SJSA1 (cell line): ENCODE measurements at regions not wholly inside any gene's neighbourhood (a gene's known extent, or its start where the extent isn't known, plus 50 kb on each side); places are given as distances from the start of the nearest gene placed in this dataset.

Source experiments
- DNase-seq, 2 experiments: peaks; one replicate each; pipeline ENCODE4 v3.0.0-alpha.2; 2015 to 2020; ENCODE audit warnings: low spot score in 2 of 2, low read depth in 1 of 2
- H3K27ac ChIP-seq: fragments of 250-450 bp; sonication (Bioruptor Pico); 2 replicates; pipeline ENCODE4 v1.5.1; 2020; ENCODE audit warnings: mild to moderate bottlenecking, moderate library complexity
- H3K27me3 ChIP-seq: fragments of 250-450 bp; sonication (Bioruptor Pico); replicated peaks from 2 replicates; pipeline ENCODE4 v1.5.1; 2020; ENCODE audit warnings: mild to moderate bottlenecking, moderate library complexity
- H3K36me3 ChIP-seq: fragments of 250-450 bp; sonication (Bioruptor Pico); 2 replicates; pipeline ENCODE4 v1.5.1; 2020; ENCODE audit warnings: mild to moderate bottlenecking
- H3K4me1 ChIP-seq: fragments of 250-450 bp; sonication (Bioruptor Pico); replicated peaks from 2 replicates; pipeline ENCODE4 v1.6.1; 2021; ENCODE audit warnings: mild to moderate bottlenecking
- H3K4me3 ChIP-seq: fragments of 250-450 bp; sonication (Bioruptor Pico); 2 replicates; pipeline ENCODE4 v1.5.1; 2020; ENCODE audit warnings: mild to moderate bottlenecking
- H3K9me3 ChIP-seq: fragments of 250-450 bp; sonication (Bioruptor Pico); replicated peaks from 2 replicates; pipeline ENCODE4 v1.5.1; 2020; ENCODE audit warnings: mild to moderate bottlenecking

DNA sequence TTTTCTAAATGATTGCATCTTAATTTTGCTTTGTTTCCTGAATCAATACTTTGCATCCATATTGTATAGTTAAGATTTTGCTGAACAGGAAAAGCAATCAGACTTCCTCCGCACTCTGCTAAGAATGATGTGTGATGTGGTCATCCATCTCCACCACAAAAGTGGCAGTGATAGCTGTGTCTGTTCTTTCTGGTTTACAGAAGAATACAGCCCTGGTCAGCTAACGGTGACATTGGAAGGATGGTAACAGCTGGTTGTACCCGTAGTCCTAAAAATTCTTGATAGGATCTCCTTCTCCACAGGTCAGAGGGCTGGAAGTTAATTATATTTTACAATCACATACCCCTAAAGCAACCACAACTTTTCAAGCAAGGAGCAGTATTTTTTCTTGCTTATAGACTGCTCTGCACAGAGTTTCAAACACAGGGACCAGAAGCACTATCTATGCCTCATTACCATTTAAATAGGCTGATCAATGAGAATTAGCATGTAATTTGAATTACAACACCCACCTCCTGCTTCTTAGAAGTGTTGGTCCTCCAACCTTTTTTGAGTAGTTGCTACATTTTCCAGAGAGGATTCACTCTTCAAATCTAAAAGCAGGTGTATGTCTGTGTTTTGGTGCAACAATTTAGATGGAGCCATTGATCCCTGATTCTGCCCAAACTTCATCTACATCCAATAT, 1191.9 kb upstream of the NUDT12 start:
- H3K27ac ChIP-seq: no peak overlapping the region
- H3K4me1 ChIP-seq: no peaks in the 10 kb centered on the region
- no peaks in the 10 kb centered on the region for H3K36me3 ChIP-seq
- H3K4me3 ChIP-seq: no peak overlapping the region
- H3K27me3 ChIP-seq: no peaks in the 10 kb centered on the region
- no peak for DNase-seq
- H3K9me3 ChIP-seq: no peaks in the 10 kb centered on the region

DNA sequence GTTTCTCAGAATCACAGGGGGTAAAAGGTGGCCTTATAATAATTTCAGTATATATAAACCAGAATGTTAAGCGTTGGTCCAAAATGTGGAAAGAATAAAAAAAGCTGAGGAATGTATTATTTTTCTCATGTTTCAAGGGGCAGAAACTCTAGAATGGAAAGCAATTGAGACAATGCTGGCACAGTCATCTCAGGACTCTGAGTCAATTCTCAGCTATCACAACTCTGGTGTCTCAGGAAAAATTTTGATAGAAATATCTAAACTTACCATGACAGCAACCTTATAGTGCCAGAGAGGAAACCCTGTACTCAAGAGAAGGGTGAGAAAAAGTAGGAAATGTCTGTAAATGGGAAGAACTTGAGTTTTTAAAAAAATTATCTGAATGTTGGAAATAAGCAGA, 1189.4 kb upstream of the NUDT12 start:
- H3K9me3 ChIP-seq: no peaks in the 10 kb centered on the region
- H3K27me3 ChIP-seq: no peaks in the 10 kb centered on the region
- DNase-seq: no peak
- H3K27ac ChIP-seq: no peak overlapping the region
- no peak overlapping the region for H3K4me3 ChIP-seq
- H3K4me1 ChIP-seq: no peaks in the 10 kb centered on the region
- H3K36me3 ChIP-seq: no peaks in the 10 kb centered on the region

DNA sequence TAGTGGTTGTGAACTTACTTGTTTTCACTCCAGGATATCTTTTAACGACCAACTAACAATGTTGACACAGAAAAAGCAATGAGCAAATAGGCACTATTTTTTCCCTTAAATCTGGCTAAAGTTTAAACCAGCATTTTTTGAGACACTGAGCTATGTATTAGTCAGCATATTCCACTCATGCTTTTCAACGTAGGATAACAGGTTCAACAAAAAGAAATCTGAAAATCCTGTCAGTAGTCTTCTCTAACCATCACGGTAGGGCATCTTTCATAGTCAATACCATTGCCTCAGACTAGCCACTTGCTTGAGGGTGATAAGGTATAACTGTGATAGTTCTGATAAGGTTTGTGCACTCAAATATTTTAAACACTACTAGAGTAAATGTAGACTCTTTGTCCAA, 1177.3 kb upstream of the NUDT12 start:
- Histone ChIP-seq H3K27me3 (no peaks in the 10 kb centered on the region), H3K4me1 (no peaks in the 10 kb centered on the region), H3K4me3 (no peak overlapping the region), H3K27ac (no peak overlapping the region), H3K9me3 (peaks cover 12% of the 10 kb centered on the region; the same call in 1 of the 2 replicates), H3K36me3 (no peaks in the 10 kb centered on the region)
- no peak for DNase-seq

DNA sequence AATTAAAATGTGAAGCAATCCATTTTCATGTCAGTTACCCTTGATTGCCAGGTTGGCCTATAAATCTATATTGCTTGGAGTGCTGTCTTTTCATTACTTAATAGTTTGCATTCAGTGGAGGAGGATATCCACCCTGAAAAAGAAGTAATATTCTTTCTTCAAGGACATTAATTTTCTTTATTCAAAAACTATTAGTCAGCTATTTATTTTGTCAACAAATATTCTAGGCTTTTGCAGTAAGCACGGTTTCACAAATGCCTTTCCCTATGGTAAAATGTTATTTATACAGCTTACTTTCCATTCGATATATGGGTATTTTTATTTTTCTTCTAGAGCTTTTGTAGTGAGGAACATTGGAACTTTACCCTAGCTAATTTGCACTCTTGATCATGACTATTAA, 1176.9 kb upstream of the NUDT12 start:
- H3K27ac ChIP-seq: no peak overlapping the region
- peaks cover 8% of the 10 kb centered on the region; the same call in 1 of the 2 replicates for H3K9me3 ChIP-seq
- no peak for DNase-seq
- no peaks in the 10 kb centered on the region for H3K4me1 ChIP-seq
- no peak overlapping the region for H3K4me3 ChIP-seq
- H3K27me3 ChIP-seq: no peaks in the 10 kb centered on the region
- H3K36me3 ChIP-seq: no peaks in the 10 kb centered on the region

DNA sequence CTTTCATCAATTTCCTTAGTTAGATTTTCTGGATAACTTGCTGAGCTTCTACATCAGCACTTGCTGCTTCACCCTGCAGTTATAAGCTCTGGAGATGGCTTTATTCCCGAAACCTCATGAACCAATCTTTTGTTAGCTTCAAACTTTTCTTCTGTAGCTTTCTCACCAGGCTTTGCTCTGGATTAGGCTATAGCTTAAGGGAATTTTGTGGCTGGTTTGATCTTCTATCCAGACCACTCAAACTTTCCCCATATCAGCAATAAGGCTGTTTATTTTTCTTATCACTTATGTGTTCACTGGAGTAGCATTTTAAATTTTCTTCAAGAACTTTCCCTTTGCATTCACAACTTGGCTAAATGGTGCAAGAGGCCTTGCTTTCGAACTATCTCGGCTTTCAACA, 1173.5 kb upstream of the NUDT12 start:
- Histone ChIP-seq H3K27me3 (no peaks in the 10 kb centered on the region), H3K9me3 (no peaks in the 10 kb centered on the region; the same call in 1 of the 2 replicates), H3K4me1 (no peaks in the 10 kb centered on the region), H3K4me3 (no peak overlapping the region), H3K27ac (no peak overlapping the region), H3K36me3 (no peaks in the 10 kb centered on the region)
- no peak for DNase-seq

DNA sequence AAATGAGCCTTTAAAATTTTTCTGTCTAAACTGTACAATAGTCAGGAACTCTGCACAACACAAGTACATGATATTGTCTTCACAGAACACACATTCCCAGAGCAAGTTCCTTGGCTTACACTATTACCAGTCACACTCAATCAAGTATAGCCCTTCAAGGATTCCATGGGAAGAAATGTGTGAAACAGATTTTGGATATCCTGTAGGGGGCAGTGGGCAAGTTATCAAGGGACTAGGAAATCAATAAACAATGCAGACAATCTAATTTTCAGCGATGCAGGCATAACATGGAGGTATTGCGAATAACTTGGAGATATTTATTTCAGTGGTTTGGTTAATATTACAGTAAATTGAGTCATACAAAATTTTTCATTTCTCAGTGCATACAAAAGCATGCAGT, 1171.5 kb upstream of the NUDT12 start:
- no peaks in the 10 kb centered on the region for H3K27me3 ChIP-seq
- no peaks in the 10 kb centered on the region for H3K4me1 ChIP-seq
- no peak for DNase-seq
- H3K36me3 ChIP-seq: no peaks in the 10 kb centered on the region
- no peaks in the 10 kb centered on the region; the same call in 1 of the 2 replicates for H3K9me3 ChIP-seq
- H3K27ac ChIP-seq: no peak overlapping the region
- H3K4me3 ChIP-seq: no peak overlapping the region

DNA sequence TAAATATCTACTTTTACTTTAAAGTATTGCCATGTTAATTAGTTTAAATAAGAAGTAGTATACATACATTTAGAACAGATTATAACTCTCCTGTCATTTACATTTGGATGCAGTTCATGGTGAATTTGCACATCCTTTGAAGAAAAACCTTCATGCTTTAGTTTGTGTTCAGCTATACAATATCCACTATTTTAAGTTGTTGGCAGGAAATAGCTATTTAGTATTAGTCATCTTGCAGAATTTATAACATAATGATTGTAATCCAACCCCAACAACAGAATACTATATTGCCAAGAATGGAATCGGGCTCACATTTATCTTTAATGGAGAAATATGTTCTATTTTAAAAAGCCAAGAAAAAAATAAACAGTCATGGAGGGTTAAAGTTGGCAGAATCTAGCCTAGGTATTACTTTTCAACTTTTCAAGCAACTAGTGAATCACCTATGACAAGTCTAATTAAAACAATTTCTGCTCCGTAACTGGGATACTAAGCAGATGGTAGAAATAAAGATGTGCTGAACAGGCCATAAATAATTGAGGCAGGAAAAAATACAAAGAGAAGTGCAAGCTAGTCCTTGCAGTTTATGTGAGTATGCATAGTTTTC, 1170.6 kb upstream of the NUDT12 start:
- no peaks in the 10 kb centered on the region; the same call in 1 of the 2 replicates for H3K9me3 ChIP-seq
- no peaks in the 10 kb centered on the region for H3K27me3 ChIP-seq
- DNase-seq: no peak
- no peaks in the 10 kb centered on the region for H3K36me3 ChIP-seq
- no peak overlapping the region for H3K4me3 ChIP-seq
- no peaks in the 10 kb centered on the region for H3K4me1 ChIP-seq
- no peak overlapping the region for H3K27ac ChIP-seq

DNA sequence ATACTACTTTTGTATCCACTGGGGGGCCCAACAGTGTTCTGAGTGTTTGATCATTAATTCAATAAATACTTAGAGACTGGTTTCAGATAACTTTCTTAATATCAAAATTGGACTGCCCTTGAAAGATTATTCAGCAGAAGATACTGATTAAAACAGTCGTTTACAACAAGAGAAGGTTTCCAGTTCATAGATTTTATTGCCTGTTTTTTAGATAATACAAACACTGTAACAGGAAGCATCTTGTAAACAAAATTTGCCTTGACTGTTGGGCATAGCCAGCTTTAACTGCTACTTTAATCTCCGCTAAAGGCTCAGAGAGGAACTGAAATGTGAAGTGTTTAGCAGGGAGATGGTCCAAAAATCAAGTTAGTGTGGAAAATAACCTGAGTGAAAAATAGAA, 1168.7 kb upstream of the NUDT12 start:
- no peaks in the 10 kb centered on the region for H3K36me3 ChIP-seq
- DNase-seq: no peak

DNA sequence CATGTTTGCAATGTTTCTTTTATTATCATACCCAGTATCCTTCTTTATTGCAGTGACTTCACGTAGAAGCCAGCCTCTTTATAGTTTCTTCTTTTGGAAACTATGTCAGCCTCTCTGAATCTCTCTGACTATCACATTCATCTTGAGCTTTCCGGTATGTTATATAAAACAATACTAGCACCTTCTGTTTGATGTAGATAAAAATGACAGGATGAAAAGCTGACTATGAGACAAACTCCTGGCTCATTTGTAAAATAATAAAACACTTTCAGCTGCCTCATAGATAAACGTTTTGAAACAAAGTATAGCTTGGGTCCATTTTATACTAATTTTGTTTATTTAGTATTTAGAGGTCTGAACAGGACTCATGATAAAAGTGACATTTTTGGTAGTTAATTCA, 1145.4 kb upstream of the NUDT12 start:
- Histone ChIP-seq H3K36me3 (no peaks in the 10 kb centered on the region), H3K4me1 (no peaks in the 10 kb centered on the region), H3K4me3 (no peak overlapping the region), H3K27me3 (no peaks in the 10 kb centered on the region), H3K27ac (no peak overlapping the region), H3K9me3 (peaks cover 12% of the 10 kb centered on the region)
- DNase-seq: no peak

More for the DNA sequence above, 1168.7 kb upstream of the NUDT12 start:
- Histone ChIP-seq H3K4me3 (no peak overlapping the region), H3K27ac (no peak overlapping the region), H3K27me3 (no peaks in the 10 kb centered on the region), H3K4me1 (no peaks in the 10 kb centered on the region), H3K9me3 (no peaks in the 10 kb centered on the region; the same call in 1 of the 2 replicates)

DNA sequence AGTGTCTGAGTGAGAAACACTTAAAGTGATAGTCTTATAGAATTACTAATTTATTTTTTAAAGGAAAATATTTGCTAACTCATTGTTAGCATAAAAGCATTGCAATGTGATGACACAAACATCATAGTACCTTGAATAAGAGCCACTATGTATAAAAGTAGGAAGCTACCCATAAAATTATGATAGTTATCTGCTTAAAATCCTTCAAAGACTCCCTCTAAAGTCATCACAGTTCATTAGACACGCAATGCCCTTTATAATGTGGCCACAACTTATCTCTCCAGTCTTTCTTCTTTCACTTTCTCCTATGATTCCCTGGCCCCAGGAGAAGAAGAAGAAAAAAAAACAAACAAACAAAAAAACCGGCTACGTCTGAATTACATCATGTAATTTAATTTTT, 1144.0 kb upstream of the NUDT12 start:
- Histone ChIP-seq H3K27ac (no peak overlapping the region), H3K9me3 (peaks cover 8% of the 10 kb centered on the region), H3K4me3 (no peak overlapping the region), H3K36me3 (no peaks in the 10 kb centered on the region), H3K4me1 (no peaks in the 10 kb centered on the region), H3K27me3 (no peaks in the 10 kb centered on the region)
- DNase-seq: no peak

DNA sequence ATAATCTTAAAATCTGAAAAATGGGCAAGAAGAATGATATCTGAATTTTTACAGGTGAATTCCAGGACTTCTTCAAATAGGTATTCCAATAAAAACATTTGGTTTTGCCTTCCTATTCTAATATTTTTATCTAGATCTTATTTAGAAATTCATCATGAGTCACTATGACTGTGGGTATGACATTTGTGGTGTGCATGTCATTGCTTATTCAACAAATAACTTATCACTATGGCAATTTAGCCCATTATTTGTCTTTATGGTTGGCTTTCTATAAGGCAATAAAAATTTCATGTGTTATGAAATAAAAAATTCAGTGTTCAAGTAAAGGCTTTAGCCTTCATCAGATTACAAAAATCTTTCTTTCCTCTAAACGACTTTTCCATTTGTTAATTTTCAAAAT, 1139.6 kb upstream of the NUDT12 start:
- Histone ChIP-seq H3K27me3 (no peaks in the 10 kb centered on the region), H3K36me3 (no peaks in the 10 kb centered on the region), H3K4me1 (no peaks in the 10 kb centered on the region), H3K9me3 (peaks cover 13% of the 10 kb centered on the region), H3K4me3 (no peak overlapping the region), H3K27ac (no peak overlapping the region)
- DNase-seq: no peak

DNA sequence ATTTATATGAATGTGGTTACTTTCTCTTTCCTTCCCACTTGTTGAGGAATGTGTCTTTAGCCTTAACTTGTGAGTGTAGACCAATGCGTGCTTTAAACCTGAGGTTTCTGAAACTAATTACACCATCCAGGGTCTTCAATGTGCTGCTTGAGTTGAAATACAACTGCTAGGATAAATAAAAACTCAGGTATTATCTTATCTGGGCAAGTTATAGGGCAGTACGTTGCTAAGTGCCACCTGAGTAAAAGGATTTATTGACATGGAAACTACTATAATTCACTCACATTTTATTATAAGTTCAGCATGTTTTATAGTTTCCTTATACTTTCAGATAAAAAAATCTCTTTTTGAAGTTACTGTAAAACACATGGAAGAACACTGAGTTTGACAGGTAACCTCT, 1136.8 kb upstream of the NUDT12 start:
- DNase-seq: no peak
- Histone ChIP-seq H3K36me3 (no peaks in the 10 kb centered on the region), H3K27ac (no peak overlapping the region), H3K4me1 (no peaks in the 10 kb centered on the region), H3K4me3 (no peak overlapping the region), H3K9me3 (peaks cover 8% of the 10 kb centered on the region), H3K27me3 (no peaks in the 10 kb centered on the region)

DNA sequence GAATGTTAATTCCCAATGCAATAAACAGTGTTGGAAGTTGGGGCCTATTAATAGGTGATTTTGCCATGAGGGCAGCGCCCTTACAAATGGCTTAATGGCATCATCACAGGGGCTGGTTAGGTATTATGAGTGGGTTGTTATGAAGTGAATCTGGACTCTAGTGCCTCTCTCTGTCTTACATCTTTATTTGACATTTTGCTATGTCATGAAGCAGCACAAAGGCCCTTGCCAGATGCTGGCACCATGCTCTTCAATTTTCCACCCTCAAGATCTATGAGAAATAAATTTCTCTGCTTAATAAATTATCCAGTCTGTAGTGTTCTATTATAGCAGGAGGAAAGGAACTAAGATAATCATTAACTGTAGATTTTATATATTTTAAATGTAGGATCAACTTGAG, 1098.7 kb upstream of the NUDT12 start:
- DNase-seq: no peak
- no peaks in the 10 kb centered on the region for H3K4me1 ChIP-seq
- H3K27me3 ChIP-seq: no peaks in the 10 kb centered on the region
- H3K9me3 ChIP-seq: no peaks in the 10 kb centered on the region; the same call in 1 of the 2 replicates
- H3K36me3 ChIP-seq: no peaks in the 10 kb centered on the region
- H3K4me3 ChIP-seq: no peak overlapping the region
- H3K27ac ChIP-seq: no peak overlapping the region

DNA sequence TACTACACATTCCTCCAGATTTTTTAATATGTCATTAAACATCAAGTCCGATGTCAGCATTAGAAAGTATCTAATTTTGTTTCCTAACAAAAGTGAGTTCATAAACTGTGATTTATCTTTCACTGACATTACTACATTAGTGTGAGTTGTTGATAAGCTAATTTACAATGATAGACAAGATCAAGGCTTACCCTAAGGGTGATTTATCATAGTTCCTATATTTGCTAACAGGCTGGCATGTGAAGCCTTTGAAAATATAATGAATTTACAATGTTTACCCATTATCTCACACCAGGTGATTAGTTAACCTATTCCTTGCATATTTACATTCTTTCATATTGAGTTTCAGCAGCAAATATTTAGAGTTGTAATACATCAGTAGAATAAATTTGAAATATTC, 1096.9 kb upstream of the NUDT12 start:
- Histone ChIP-seq H3K4me1 (no peaks in the 10 kb centered on the region), H3K27me3 (no peaks in the 10 kb centered on the region), H3K27ac (no peak overlapping the region), H3K4me3 (no peak overlapping the region), H3K36me3 (no peaks in the 10 kb centered on the region), H3K9me3 (peaks cover 4% of the 10 kb centered on the region)
- no peak for DNase-seq
